Left cardiac atrium (tissue), 4 donors: ENCODE measurements at regions not wholly inside any gene's neighbourhood (a gene's known extent, or its start where the extent isn't known, plus 50 kb on each side); places are given as distances from the start of the nearest gene placed in this dataset.
A peak's percentile ranks its signal among the peaks of the same experiment; 100 is the strongest.

Experiments used
- ATAC-seq, 2 donors: fragments of 200-7000 bp; cut with Tn5 transposase; one replicate each; pipeline ENCODE4 v1.9.1; 2020; ENCODE audit warnings: mild to moderate bottlenecking in 2 of 2, moderate library complexity in 2 of 2
- DNase-seq: peaks from one replicate; pipeline ENCODE4 v3.0.0-alpha.2; 2020
- intact Hi-C, 2 donors: fragments of 100-400 bp; cut with DNase I; formaldehyde crosslinking; loops; one replicate each; pipeline versions ENCODE4 v1.14.1 to v1.15.1; 2022 to 2023
- donor health status: DM: no; HTN: yes; CAD: no.
- donor health status: DM: no; HTN: yes; CAD: no; lungs with severe emphysema.
- donor health status: DM: yes; HTN: yes; CAD: no.
- donor health status: Dilated cardiomyopathy.

GRCh38 chr5:142446960-142447279 is 122.1 kb upstream of the SPRY4 start:
- no peak for DNase-seq
- intact Hi-C loops, result loop anchor here in 1 of 2 donors (5.0 kb wide), 1 partner anchor 95 kb away; no protein-coding TSS in a partner anchor

GRCh38 chr5:142446131-142446959 is 121.5 kb upstream of the SPRY4 start:
- no peak for DNase-seq
- peak; percentile 19 to 71 for ATAC-seq
- intact Hi-C loops, result loop anchor here in 1 of 2 donors (5.0 kb wide), 1 partner anchor 96 kb away; no protein-coding TSS in a partner anchor

More at GRCh38 chr5:142446960-142447279, 122.1 kb upstream of the SPRY4 start:
- ATAC-seq, result no peak

- intact Hi-C loops, result loop anchor here in 1 of 2 donors (5.0 kb wide), 1 partner anchor 97 kb away; no protein-coding TSS in a partner anchor
- peak in 1 of 2 donors; percentile 44 for ATAC-seq
- no peak for DNase-seq
Measured at GRCh38 chr5:142445266-142445665, 120.4 kb upstream of the SPRY4 start.

- DNase-seq (no peak), ATAC-seq (peak in 1 of 2 donors; percentile 7)
- intact Hi-C loops, result no loop called here
Measured at GRCh38 chr5:142441616-142442015, 116.8 kb upstream of the SPRY4 start.

GRCh38 chr5:142439207-142439860 is 114.5 kb upstream of the SPRY4 start:
- no peak for DNase-seq
- ATAC-seq, result peak; percentile 56 to 81
- intact Hi-C loops, result no loop called here

- DNase-seq, result no peak
- intact Hi-C loops, result no loop called here
- peak in 1 of 2 donors; percentile 56 for ATAC-seq
Measured at GRCh38 chr5:142438573-142438972, 113.8 kb upstream of the SPRY4 start.

GRCh38 chr5:142437563-142437962 is 112.7 kb upstream of the SPRY4 start:
- ATAC-seq (no peak), DNase-seq (no peak)
- intact Hi-C loops, result no loop called here

- DNase-seq, result no peak
- no peak for ATAC-seq
- intact Hi-C loops, result no loop called here
Measured at GRCh38 chr5:142435410-142436115, 110.7 kb upstream of the SPRY4 start.

- DNase-seq (no peak), ATAC-seq (no peak)
- intact Hi-C loops, result no loop called here
Measured at GRCh38 chr5:142434322-142434612, 109.4 kb upstream of the SPRY4 start.

GRCh38 chr5:142433526-142434321 is 108.9 kb upstream of the SPRY4 start:
- intact Hi-C loops, result no loop called here
- no peak for DNase-seq
- no peak for ATAC-seq

GRCh38 chr5:142432961-142433360 is 108.1 kb upstream of the SPRY4 start:
- peak; percentile 51 to 56 for ATAC-seq
- no peak for DNase-seq
- intact Hi-C loops, result no loop called here

- intact Hi-C loops, result no loop called here
- peak; percentile 29 to 51 for ATAC-seq
- DNase-seq, result peak; percentile 39
Measured at GRCh38 chr5:142432369-142432863, 107.6 kb upstream of the SPRY4 start.

- intact Hi-C loops, result loop anchor here in 1 of 2 donors (10.0 kb wide), 1 partner anchor 64 kb away; no protein-coding TSS in a partner anchor
- DNase-seq (no peak), ATAC-seq (no peak)
Measured at GRCh38 chr5:142428773-142429473, 104.1 kb upstream of the SPRY4 start.

GRCh38 chr5:142428036-142428772 is 103.4 kb upstream of the SPRY4 start:
- ATAC-seq, result no peak
- intact Hi-C loops, result loop anchor here in 1 of 2 donors (10.0 kb wide), 1 partner anchor 63 kb away; no protein-coding TSS in a partner anchor
- DNase-seq, result no peak

- intact Hi-C loops, result loop anchor here in 1 of 2 donors (10.0 kb wide), 1 partner anchor 63 kb away; no protein-coding TSS in a partner anchor
- ATAC-seq, result no peak
Measured at GRCh38 chr5:142427529-142427928, 102.7 kb upstream of the SPRY4 start.

GRCh38 chr5:142427015-142427364 is 102.2 kb upstream of the SPRY4 start:
- DNase-seq (no peak), ATAC-seq (peak; percentile 44 to 81)
- intact Hi-C loops, result loop anchor here in 1 of 2 donors (10.0 kb wide), 1 partner anchor 62 kb away; no protein-coding TSS in a partner anchor

More at GRCh38 chr5:142427529-142427928, 102.7 kb upstream of the SPRY4 start:
- no peak for DNase-seq
